ENCODE measurements at regions not wholly inside any gene's neighbourhood (a gene's known extent, or its start where the extent isn't known, plus 50 kb on each side); places are given as distances from the start of the nearest gene placed in this dataset.

GRCh38 chr5:164753434-164753833 lies 1248.0 kb downstream of the MAT2B start:
- H3K79me2 ChIP-seq (ENCODE audit: insufficient read depth, low read length), result no peaks in the 10 kb centered on the region
- no peaks in the 10 kb centered on the region for H3K9me2 ChIP-seq (ENCODE audit: low read depth, low read length)
- no peak overlapping the region for H3K9ac ChIP-seq (ENCODE audit: low read length)
- H3K4me3 ChIP-seq (ENCODE audit: low read depth, low read length, poor library complexity, severe bottlenecking), result no peak overlapping the region
- no peak overlapping the region for H3K27ac ChIP-seq (ENCODE audit: low read depth, low read length, poor library complexity, severe bottlenecking)
- no peaks in the 10 kb centered on the region for H3K27me3 ChIP-seq (ENCODE audit: insufficient read depth, low read length)
- H3K9me3 ChIP-seq (ENCODE audit: low read length), result no peaks in the 10 kb centered on the region
- no peaks in the 10 kb centered on the region for H3K36me3 ChIP-seq (ENCODE audit: insufficient read depth, low read length)
- H3K4me1 ChIP-seq (ENCODE audit: insufficient read depth, low read length, severe bottlenecking), result no peaks in the 10 kb centered on the region
- no peaks in the 10 kb centered on the region for H3F3A ChIP-seq (ENCODE audit: insufficient read depth, low read length)
- TF ChIP-seq EZH2 (IDR thresholded peaks at IDR 0.05; ENCODE audit: borderline replicate concordance, low read length) (no peak), CTCF (IDR thresholded peaks at IDR 0.05; ENCODE audit: low read length) (no peak)
- H3K4me2 ChIP-seq (ENCODE audit: low read length), result no peak overlapping the region
- H4K20me1 ChIP-seq (ENCODE audit: insufficient read depth, low read length), result no peaks in the 10 kb centered on the region
- H2AFZ ChIP-seq (ENCODE audit: low read length), result no peak overlapping the region

- Histone ChIP-seq H3K36me3 (ENCODE audit: insufficient read depth, low read length) (no peaks in the 10 kb centered on the region), H3K9me2 (ENCODE audit: low read depth, low read length) (no peaks in the 10 kb centered on the region; the same call in 1 of the 2 replicates), H3K4me2 (ENCODE audit: low read length) (no peak overlapping the region), H3K4me3 (ENCODE audit: low read depth, low read length, poor library complexity, severe bottlenecking) (no peak overlapping the region), H4K20me1 (ENCODE audit: insufficient read depth, low read length) (no peaks in the 10 kb centered on the region), H3K79me2 (ENCODE audit: insufficient read depth, low read length) (no peaks in the 10 kb centered on the region), H3K4me1 (ENCODE audit: insufficient read depth, low read length, severe bottlenecking) (no peaks in the 10 kb centered on the region), H3K9me3 (ENCODE audit: low read length) (no peaks in the 10 kb centered on the region), H3K27me3 (ENCODE audit: insufficient read depth, low read length) (no peaks in the 10 kb centered on the region), H3F3A (ENCODE audit: insufficient read depth, low read length) (no peaks in the 10 kb centered on the region), H3K27ac (ENCODE audit: low read depth, low read length, poor library complexity, severe bottlenecking) (no peak overlapping the region), H2AFZ (ENCODE audit: low read length) (no peak overlapping the region), H3K9ac (ENCODE audit: low read length) (no peak overlapping the region)
- TF ChIP-seq CTCF (IDR thresholded peaks at IDR 0.05; ENCODE audit: low read length) (no peak), EZH2 (IDR thresholded peaks at IDR 0.05; ENCODE audit: borderline replicate concordance, low read length) (no peak)
These were observed 1257.8 kb downstream of the MAT2B start for GRCh38 chr5:164763206-164763605.

GRCh38 chr5:164772122-164772521 lies 1266.7 kb downstream of the MAT2B start:
- no peak overlapping the region for H3K27ac ChIP-seq (ENCODE audit: low read depth, low read length, poor library complexity, severe bottlenecking)

More at GRCh38 chr5:164772122-164772521, 1266.7 kb downstream of the MAT2B start:
- Histone ChIP-seq H3K9me2 (ENCODE audit: low read depth, low read length) (no peaks in the 10 kb centered on the region), H3K4me1 (ENCODE audit: insufficient read depth, low read length, severe bottlenecking) (no peaks in the 10 kb centered on the region), H3K9me3 (ENCODE audit: low read length) (no peaks in the 10 kb centered on the region), H3K79me2 (ENCODE audit: insufficient read depth, low read length) (no peaks in the 10 kb centered on the region), H3K36me3 (ENCODE audit: insufficient read depth, low read length) (no peaks in the 10 kb centered on the region), H3F3A (ENCODE audit: insufficient read depth, low read length) (no peaks in the 10 kb centered on the region), H3K4me3 (ENCODE audit: low read depth, low read length, poor library complexity, severe bottlenecking) (no peak overlapping the region), H2AFZ (ENCODE audit: low read length) (no peak overlapping the region), H3K4me2 (ENCODE audit: low read length) (no peak overlapping the region), H3K9ac (ENCODE audit: low read length) (no peak overlapping the region), H3K27me3 (ENCODE audit: insufficient read depth, low read length) (no peaks in the 10 kb centered on the region), H4K20me1 (ENCODE audit: insufficient read depth, low read length) (no peaks in the 10 kb centered on the region)
- no peak for TF ChIP-seq CTCF (IDR thresholded peaks at IDR 0.05; ENCODE audit: low read length)
- no peak for TF ChIP-seq EZH2 (IDR thresholded peaks at IDR 0.05; ENCODE audit: borderline replicate concordance, low read length)
